ENCODE measurements at regions not wholly inside any gene's neighbourhood (a gene's known extent, or its start where the extent isn't known, plus 50 kb on each side); places are given as distances from the start of the nearest gene placed in this dataset.

DNA sequence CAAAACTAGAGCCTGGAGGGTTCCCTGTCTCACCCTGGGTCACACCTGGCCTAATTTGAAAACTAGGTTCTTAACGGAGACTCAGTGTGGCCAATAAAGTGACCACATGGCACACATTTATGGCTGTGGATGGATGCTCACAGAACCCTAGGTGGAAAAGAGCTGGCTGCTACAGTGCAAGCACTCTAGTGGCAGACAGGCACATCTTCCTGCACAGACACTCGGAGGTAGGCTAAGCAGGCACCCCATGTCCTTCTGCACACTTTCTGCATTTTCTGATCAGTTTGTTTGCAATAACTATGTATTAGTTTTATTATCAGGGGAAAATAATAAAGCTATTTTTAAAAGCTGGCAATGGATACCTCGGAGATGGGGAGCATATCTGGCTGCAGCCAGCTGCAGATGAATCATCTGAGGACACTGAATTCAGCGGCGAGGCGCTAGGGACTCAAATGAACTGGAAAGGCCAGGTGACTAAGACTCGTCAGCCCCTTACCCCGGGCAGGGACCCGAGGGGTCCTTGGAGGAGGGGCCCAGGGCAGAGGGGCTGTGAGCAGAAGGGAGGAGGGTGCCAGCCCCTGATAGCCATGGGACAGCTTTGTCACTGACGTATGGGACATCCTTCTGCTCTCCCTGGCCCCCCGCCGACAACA is 96.2 kb downstream of the OLFM1 start:
- in situ Hi-C loops (cut with HindIII; ENCODE audit: low pct_unique_long_range_greater_than_20kb, low sequenced_read_pairs): no loop called here
- ChIA-PET POLR2A (no interaction called here), CTCF (no interaction called here)
- BruUV-seq (replicated peaks): no TSS peak
- H3K9me3 ChIP-seq (ENCODE audit: control insufficient read depth, insufficient read depth, low read depth, low read length): no peaks in the 10 kb centered on the region
- no peaks in the 10 kb centered on the region for H3K4me1 ChIP-seq (ENCODE audit: control insufficient read depth, insufficient read depth, low read length)
- ATAC-seq: no peak
- no peaks in the 10 kb centered on the region for H3K36me3 ChIP-seq (ENCODE audit: control insufficient read depth, insufficient read depth, low read length)
- TF ChIP-seq POLR2AphosphoS5 (IDR thresholded peaks at IDR 0.05; ENCODE audit: low read depth, low read length): no peak
- TF ChIP-seq, protein P1, sequence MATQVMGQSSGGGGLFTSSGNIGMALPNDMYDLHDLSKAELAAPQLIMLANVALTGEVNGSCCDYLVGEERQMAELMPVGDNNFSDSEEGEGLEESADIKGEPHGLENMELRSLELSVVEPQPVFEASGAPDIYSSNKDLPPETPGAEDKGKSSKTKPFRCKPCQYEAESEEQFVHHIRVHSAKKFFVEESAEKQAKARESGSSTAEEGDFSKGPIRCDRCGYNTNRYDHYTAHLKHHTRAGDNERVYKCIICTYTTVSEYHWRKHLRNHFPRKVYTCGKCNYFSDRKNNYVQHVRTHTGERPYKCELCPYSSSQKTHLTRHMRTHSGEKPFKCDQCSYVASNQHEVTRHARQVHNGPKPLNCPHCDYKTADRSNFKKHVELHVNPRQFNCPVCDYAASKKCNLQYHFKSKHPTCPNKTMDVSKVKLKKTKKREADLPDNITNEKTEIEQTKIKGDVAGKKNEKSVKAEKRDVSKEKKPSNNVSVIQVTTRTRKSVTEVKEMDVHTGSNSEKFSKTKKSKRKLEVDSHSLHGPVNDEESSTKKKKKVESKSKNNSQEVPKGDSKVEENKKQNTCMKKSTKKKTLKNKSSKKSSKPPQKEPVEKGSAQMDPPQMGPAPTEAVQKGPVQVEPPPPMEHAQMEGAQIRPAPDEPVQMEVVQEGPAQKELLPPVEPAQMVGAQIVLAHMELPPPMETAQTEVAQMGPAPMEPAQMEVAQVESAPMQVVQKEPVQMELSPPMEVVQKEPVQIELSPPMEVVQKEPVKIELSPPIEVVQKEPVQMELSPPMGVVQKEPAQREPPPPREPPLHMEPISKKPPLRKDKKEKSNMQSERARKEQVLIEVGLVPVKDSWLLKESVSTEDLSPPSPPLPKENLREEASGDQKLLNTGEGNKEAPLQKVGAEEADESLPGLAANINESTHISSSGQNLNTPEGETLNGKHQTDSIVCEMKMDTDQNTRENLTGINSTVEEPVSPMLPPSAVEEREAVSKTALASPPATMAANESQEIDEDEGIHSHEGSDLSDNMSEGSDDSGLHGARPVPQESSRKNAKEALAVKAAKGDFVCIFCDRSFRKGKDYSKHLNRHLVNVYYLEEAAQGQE (IDR thresholded peaks at IDR 0.05; ENCODE audit: insufficient read depth in 1 of 2, low read depth in 2 of 2, low read length in 1 of 2): no peak
- no peak for TF ChIP-seq SIN3A (IDR thresholded peaks at IDR 0.05; ENCODE audit: borderline replicate concordance, insufficient read depth, low read depth, low read length)
- TF ChIP-seq TCF7L2 (IDR thresholded peaks at IDR 0.05; ENCODE audit: low read depth, low read length): no peak
- TF ChIP-seq, protein P2, sequence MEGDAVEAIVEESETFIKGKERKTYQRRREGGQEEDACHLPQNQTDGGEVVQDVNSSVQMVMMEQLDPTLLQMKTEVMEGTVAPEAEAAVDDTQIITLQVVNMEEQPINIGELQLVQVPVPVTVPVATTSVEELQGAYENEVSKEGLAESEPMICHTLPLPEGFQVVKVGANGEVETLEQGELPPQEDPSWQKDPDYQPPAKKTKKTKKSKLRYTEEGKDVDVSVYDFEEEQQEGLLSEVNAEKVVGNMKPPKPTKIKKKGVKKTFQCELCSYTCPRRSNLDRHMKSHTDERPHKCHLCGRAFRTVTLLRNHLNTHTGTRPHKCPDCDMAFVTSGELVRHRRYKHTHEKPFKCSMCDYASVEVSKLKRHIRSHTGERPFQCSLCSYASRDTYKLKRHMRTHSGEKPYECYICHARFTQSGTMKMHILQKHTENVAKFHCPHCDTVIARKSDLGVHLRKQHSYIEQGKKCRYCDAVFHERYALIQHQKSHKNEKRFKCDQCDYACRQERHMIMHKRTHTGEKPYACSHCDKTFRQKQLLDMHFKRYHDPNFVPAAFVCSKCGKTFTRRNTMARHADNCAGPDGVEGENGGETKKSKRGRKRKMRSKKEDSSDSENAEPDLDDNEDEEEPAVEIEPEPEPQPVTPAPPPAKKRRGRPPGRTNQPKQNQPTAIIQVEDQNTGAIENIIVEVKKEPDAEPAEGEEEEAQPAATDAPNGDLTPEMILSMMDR (IDR thresholded peaks at IDR 0.05): no peak
- H3K27ac ChIP-seq (ENCODE audit: low read length): no peak overlapping the region
- no peak for DNase-seq (ENCODE audit: low read depth, low spot score)
- intact Hi-C loops (cut with micrococcal nuclease; ENCODE audit: unreplicated experiment): no loop called here
- no peaks in the 10 kb centered on the region for H3K27me3 ChIP-seq (ENCODE audit: control insufficient read depth, insufficient read depth, low read length)
- no peak overlapping the region for H3K4me3 ChIP-seq (ENCODE audit: low read depth in 2 of 2, low read length in 2 of 2)

DNA sequence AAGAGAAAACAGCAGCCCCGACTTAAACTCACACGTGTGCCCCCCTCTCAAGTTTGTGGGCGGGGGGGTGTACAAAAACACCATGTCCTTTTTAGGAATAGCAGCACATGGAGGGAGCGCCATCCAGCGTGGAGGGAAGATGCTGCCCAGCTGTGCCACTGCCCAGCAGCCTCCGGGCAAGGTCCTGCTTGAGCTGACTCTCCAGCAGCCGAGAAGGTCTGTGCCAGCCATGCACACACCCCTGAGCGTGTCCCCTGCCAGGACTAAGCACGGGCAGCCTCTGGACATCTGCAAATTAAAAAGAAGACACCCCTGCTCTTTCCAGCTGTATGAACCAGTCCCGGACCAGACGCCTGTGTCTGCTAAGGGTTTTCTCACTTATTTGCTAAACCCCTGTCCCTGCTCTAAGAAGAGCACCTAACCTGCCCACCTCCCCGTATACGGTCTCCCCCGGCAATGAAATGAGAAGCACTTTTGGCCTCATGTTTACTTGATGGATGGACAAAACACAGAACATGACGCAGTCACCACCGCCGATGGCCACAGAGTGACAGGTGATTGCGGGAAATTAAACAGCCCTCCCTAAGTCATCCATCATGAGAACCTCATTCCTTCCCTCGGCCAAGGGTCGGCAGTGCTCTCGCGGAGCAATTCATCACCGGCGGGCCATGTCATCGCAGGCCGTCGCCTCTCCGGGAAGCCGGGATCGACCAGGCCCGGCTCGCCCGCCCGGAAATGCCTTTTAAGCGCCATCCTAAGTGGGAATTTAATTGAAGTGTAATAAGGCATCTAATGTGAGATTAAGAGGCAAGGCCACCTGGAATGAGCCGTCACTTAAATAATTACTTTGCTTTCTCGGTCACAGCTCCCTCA is 96.9 kb downstream of the OLFM1 start:
- no peak for DNase-seq (ENCODE audit: low read depth, low spot score)
- H3K27me3 ChIP-seq (ENCODE audit: control insufficient read depth, insufficient read depth, low read length): no peaks in the 10 kb centered on the region
- no peak overlapping the region for H3K27ac ChIP-seq (ENCODE audit: low read length)
- no peak for ATAC-seq
- no TSS peak for BruUV-seq (replicated peaks)
- ChIA-PET CTCF (no interaction called here), POLR2A (no interaction called here)
- in situ Hi-C loops (cut with HindIII; ENCODE audit: low pct_unique_long_range_greater_than_20kb, low sequenced_read_pairs): no loop called here
- no peak for TF ChIP-seq POLR2AphosphoS5 (IDR thresholded peaks at IDR 0.05; ENCODE audit: low read depth, low read length)
- no peak for TF ChIP-seq TCF7L2 (IDR thresholded peaks at IDR 0.05; ENCODE audit: low read depth, low read length)
- TF ChIP-seq, protein P2 (IDR thresholded peaks at IDR 0.05): no peak
- TF ChIP-seq, protein P1 (IDR thresholded peaks at IDR 0.05; ENCODE audit: insufficient read depth in 1 of 2, low read depth in 2 of 2, low read length in 1 of 2): no peak
- TF ChIP-seq SIN3A (IDR thresholded peaks at IDR 0.05; ENCODE audit: borderline replicate concordance, insufficient read depth, low read depth, low read length): no peak
- H3K4me3 ChIP-seq (ENCODE audit: low read depth in 2 of 2, low read length in 2 of 2): no peak overlapping the region
- H3K9me3 ChIP-seq (ENCODE audit: control insufficient read depth, insufficient read depth, low read depth, low read length): no peaks in the 10 kb centered on the region
- intact Hi-C loops (cut with micrococcal nuclease; ENCODE audit: unreplicated experiment): no loop called here
- no peaks in the 10 kb centered on the region for H3K36me3 ChIP-seq (ENCODE audit: control insufficient read depth, insufficient read depth, low read length)
- no peaks in the 10 kb centered on the region for H3K4me1 ChIP-seq (ENCODE audit: control insufficient read depth, insufficient read depth, low read length)
